GM12872 (cell line): ENCODE measurements at regions not wholly inside any gene's neighbourhood (a gene's known extent, or its start where the extent isn't known, plus 50 kb on each side); places are given as distances from the start of the nearest gene placed in this dataset.

Source experiments
- TF ChIP-seq, protein P1 (sequence below): IDR thresholded peaks from 3 replicates; pipeline ENCODE4 v1.5.1; 2011; ENCODE audit warnings: low read depth, mild to moderate bottlenecking, low read length, moderate library complexity; ENCODE audit not compliant: insufficient read depth

DNA sequence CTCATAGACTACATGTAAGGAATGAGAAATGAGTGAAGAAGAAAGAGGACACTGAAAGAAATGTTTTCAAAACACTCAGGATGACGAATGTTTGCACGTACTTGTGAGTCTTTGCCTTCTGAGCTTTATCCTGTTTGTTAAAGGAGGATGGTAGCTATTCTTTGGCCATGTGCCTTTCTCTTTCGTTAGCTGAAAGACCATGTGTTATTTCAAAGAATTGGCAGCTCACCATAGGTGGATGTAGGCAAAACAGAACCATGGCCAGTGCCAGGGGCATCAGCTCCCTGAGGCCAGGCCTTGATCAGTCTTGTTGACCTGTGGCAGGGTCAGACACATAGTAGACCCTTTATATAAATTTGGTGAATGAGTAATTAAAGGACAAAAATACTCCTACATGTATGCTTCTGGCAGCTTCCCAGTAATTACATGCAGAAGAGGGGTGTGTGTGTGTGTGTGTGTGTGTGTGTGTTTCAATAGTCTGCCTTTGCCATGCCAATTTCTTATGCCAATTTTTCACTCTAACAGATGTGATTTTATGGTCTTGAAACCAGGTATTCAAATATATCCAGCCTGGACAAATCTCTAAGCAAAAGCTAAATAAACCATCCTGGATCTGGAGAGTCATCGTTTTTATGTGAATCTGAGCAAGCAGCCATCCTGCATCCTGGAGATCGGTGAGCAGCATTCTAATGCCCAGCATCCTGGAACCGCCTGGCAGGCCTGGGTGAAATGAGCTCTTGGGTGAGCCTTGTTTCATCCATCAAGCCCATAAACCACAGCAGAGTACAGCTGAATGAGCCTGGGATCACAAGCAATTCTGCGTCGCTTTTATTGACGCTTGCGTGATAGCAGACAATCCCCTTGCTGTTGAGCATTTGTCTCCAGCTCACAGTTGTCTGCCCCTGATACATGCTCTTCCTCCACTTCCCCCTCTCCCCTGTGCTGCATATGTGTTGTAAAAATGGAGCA, 475.4 kb downstream of the MED10 start:
- TF ChIP-seq, protein P1, sequence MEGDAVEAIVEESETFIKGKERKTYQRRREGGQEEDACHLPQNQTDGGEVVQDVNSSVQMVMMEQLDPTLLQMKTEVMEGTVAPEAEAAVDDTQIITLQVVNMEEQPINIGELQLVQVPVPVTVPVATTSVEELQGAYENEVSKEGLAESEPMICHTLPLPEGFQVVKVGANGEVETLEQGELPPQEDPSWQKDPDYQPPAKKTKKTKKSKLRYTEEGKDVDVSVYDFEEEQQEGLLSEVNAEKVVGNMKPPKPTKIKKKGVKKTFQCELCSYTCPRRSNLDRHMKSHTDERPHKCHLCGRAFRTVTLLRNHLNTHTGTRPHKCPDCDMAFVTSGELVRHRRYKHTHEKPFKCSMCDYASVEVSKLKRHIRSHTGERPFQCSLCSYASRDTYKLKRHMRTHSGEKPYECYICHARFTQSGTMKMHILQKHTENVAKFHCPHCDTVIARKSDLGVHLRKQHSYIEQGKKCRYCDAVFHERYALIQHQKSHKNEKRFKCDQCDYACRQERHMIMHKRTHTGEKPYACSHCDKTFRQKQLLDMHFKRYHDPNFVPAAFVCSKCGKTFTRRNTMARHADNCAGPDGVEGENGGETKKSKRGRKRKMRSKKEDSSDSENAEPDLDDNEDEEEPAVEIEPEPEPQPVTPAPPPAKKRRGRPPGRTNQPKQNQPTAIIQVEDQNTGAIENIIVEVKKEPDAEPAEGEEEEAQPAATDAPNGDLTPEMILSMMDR: no peak

DNA sequence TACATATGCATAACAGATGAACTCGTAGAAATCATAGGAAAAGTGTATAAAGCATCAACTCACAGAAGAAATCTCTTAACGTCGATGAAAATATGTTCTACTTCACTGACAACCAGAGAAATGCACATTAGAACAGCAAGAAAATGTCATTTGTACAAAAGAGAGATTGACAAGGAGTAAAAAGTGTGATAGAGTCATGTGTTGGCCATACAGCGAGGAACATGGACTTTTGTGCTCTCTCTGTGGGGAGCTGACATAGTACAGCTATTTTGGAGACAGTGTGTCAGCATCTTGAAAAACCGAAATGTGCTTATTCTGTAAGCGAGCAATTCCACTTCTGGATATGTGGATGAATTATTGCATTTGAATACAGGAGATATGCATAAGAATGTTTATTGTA, 477.9 kb downstream of the ICE1 start:
- TF ChIP-seq, protein P1: no peak

DNA sequence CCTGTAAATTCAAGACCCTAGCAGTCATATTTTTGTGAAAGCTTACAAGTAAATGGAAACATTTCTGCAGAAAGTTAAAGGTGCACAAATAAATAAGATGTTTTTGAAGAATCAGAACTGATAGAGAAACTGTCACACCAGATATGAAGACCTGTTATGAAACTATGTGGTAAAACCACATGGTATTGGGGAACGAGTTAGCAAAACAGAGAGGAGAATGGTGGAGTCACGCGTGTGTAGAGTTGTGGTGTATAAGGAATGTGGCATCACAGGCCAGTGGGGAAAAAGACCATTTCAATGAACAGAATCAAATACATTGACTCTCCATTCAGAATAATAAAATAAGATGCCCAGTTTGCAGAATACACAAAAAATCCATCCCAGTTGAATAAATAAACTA, 477.2 kb downstream of the ICE1 start:
- TF ChIP-seq, protein P1: no peak

DNA sequence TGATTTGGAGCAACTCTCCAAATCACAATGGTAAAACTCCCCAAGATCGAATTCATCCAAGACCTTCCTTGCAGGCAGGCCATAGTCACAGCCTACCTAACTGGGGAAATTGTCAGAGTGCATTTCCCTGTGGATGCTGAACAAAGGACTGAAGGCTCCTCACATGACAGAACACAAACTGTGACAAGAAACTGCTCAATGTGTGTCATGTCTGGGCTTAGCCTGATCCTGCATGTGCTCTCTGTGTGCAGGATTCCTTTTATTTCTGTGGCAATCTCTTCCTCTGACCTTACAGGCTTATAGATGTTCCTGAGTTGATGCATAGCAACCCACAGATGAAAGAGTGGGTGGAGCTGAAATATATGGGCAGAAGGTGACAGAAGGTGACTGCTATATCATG, 465.8 kb downstream of the ICE1 start:
- TF ChIP-seq, protein P1: no peak

- TF ChIP-seq, protein P1: no peak
Measured at GRCh38 chr5:5887833-5888232, 465.4 kb downstream of the ICE1 start.

DNA sequence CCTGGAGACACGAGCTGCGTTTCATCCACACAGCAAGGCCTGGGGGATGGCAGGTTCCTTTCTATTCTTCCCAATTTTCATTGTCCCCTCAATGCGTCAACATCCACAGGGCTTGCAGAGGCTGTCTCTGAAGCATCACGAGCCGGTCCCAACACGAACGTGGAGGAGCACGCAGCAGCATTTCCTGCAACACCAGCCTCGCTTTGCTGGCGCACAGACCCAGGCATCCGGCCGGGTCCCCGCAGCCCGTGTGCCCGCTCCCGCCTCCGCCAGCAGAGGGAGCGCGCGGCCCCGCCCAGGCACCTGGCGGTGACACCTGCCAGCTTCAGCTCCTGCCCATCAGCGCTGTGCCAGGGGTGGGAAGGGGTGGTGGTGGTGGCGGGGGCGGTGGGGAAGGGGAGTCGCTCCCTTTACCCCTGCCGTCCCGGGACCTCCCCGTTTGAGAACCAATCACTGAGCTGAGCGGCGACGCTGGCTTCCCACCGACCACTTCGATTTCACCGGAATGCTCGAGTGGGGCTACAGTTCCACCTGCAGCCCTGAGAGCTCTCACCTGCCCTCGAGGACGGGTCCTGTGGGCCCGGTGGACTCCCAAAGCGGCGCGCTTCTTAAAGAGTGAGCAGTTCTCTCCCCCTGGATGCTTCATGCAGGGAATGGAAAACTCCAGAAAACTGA, 464.5 kb downstream of the ICE1 start:
- TF ChIP-seq, protein P1: peak; percentile 81

DNA sequence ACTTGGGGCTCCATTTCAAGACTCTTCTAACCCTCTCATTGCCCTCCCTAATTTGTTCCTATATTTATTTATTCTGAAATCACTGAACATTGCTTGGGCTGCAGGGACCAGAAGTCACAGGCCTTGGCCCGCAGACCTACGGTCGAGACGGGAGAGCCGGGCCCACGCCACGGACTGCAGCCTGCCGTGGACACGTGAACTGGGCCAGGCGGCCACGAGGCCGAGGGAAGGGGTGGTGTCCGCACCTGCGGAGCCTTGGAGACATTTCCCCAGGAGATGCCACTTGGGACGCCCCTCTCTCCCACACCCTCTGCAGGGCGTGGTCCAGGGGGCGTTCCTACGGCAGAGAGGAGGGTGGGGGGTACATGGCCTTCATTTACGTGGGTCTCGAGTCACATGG, 463.9 kb downstream of the ICE1 start:
- TF ChIP-seq, protein P1: no peak
